NCI-H526 (cell line): ENCODE measurements at regions not wholly inside any gene's neighbourhood (a gene's known extent, or its start where the extent isn't known, plus 50 kb on each side); places are given as distances from the start of the nearest gene placed in this dataset.

Source experiments
- DNase-seq, 2 experiments: peaks; one replicate each; lab custom pipeline; 2025; lab: John Stamatoyannopoulos, UW

- DNase-seq = no peak
Measured at GRCh38 chr5:27312291-27312893, 274.0 kb upstream of the CDH9 start.

- no peak for DNase-seq
Measured at GRCh38 chr5:27311544-27311943, 273.2 kb upstream of the CDH9 start.

GRCh38 chr5:27308153-27308552, 269.8 kb upstream of the CDH9 start:
- no peak for DNase-seq

GRCh38 chr5:27290172-27290571, 251.8 kb upstream of the CDH9 start:
- DNase-seq = no peak

- DNase-seq = no peak
Measured at GRCh38 chr5:27276119-27276518, 237.7 kb upstream of the CDH9 start.

- DNase-seq = no peak
Measured at GRCh38 chr5:27275345-27275744, 237.0 kb upstream of the CDH9 start.

GRCh38 chr5:27269766-27270165, 231.4 kb upstream of the CDH9 start:
- no peak for DNase-seq

GRCh38 chr5:27267209-27267824, 228.9 kb upstream of the CDH9 start:
- DNase-seq = no peak

- DNase-seq = no peak
Measured at GRCh38 chr5:27266184-27266583, 227.8 kb upstream of the CDH9 start.

GRCh38 chr5:27257696-27258095, 219.3 kb upstream of the CDH9 start:
- no peak for DNase-seq

GRCh38 chr5:27252911-27253310, 214.5 kb upstream of the CDH9 start:
- DNase-seq = no peak

- DNase-seq = peak; percentile 0 to 2
Measured at GRCh38 chr5:27242258-27242626, 203.9 kb upstream of the CDH9 start.

GRCh38 chr5:27241564-27242257, 203.3 kb upstream of the CDH9 start:
- DNase-seq = no peak

- DNase-seq = no peak
Measured at GRCh38 chr5:27240791-27241190, 202.4 kb upstream of the CDH9 start.

- DNase-seq = no peak
Measured at GRCh38 chr5:27234916-27235315, 196.5 kb upstream of the CDH9 start.

- no peak for DNase-seq
Measured at GRCh38 chr5:27221410-27221809, 183.0 kb upstream of the CDH9 start.

- DNase-seq = no peak
Measured at GRCh38 chr5:27220752-27221151, 182.4 kb upstream of the CDH9 start.

- DNase-seq = no peak
Measured at GRCh38 chr5:27217977-27218376, 179.6 kb upstream of the CDH9 start.

GRCh38 chr5:27217155-27217956, 179.0 kb upstream of the CDH9 start:
- DNase-seq = no peak

- DNase-seq = no peak
Measured at GRCh38 chr5:27216367-27216950, 178.1 kb upstream of the CDH9 start.

- DNase-seq = no peak
Measured at GRCh38 chr5:27208051-27208450, 169.7 kb upstream of the CDH9 start.

- no peak for DNase-seq
Measured at GRCh38 chr5:27191786-27192510, 153.6 kb upstream of the CDH9 start.
